ENCODE measurements at regions not wholly inside any gene's neighbourhood (a gene's known extent, or its start where the extent isn't known, plus 50 kb on each side); places are given as distances from the start of the nearest gene placed in this dataset.

- TF ChIP-seq REST (IDR thresholded peaks at IDR 0.05; ENCODE audit: low read depth) (no peak), MAX (IDR thresholded peaks at IDR 0.05) (no peak)
These were observed 202.7 kb downstream of the MANEA start for GRCh38 chr6:95780037-95780436.

Data from Ishikawa (cell line).